ENCODE measurements at regions not wholly inside any gene's neighbourhood (a gene's known extent, or its start where the extent isn't known, plus 50 kb on each side); places are given as distances from the start of the nearest gene placed in this dataset.

- Histone ChIP-seq H3K4me1 (peaks cover 4 to 5% of the 10 kb centered on the region in 2 donors), H3K27ac (no peak overlapping the region), H3K36me3 (no peaks in the 10 kb centered on the region), H3K9me3 (no peaks in the 10 kb centered on the region), H3K4me3 (no peak overlapping the region), H3K27me3 (peaks cover 47 to 68% (median 60%) of the 10 kb centered on the region in 3 donors)
- ATAC-seq (no peak), DNase-seq (no peak)
- in situ Hi-C loops (cut with MboI; ENCODE audit: low sequenced_read_pairs in 4 of 4): no loop called here
- TF ChIP-seq POLR2A (IDR thresholded peaks at IDR 0.05) (no peak), CTCF (IDR thresholded peaks at IDR 0.05 in 4 of 5, conservative IDR thresholded peaks at IDR 0.05 in 1 of 5) (no peak)
- intact Hi-C loops (cut with DNase I; ENCODE audit: low total_unique reads): no loop called here
Measured at GRCh38 chr5:73378765-73379164, 69.8 kb downstream of the FOXD1 start.

- no peaks in the 10 kb centered on the region for H3K9me3 ChIP-seq
- H3K4me3 ChIP-seq: no peak overlapping the region
- peaks cover 4 to 5% of the 10 kb centered on the region in 2 donors for H3K4me1 ChIP-seq
- in situ Hi-C loops (cut with MboI; ENCODE audit: low sequenced_read_pairs in 4 of 4): no loop called here
- ATAC-seq: no peak
- H3K27me3 ChIP-seq: peaks cover 43 to 61% (median 53%) of the 10 kb centered on the region in 3 donors
- intact Hi-C loops (cut with DNase I; ENCODE audit: low total_unique reads): no loop called here
- no peak for DNase-seq
- H3K36me3 ChIP-seq: no peaks in the 10 kb centered on the region
- TF ChIP-seq CTCF (IDR thresholded peaks at IDR 0.05 in 4 of 5, conservative IDR thresholded peaks at IDR 0.05 in 1 of 5): no peak
- no peak for TF ChIP-seq POLR2A (IDR thresholded peaks at IDR 0.05)
- no peak overlapping the region for H3K27ac ChIP-seq
Measured at GRCh38 chr5:73378070-73378469, 70.5 kb downstream of the FOXD1 start.

- Histone ChIP-seq H3K4me3 (no peak overlapping the region), H3K27me3 (peaks cover 29 to 48% (median 39%) of the 10 kb centered on the region in 3 donors), H3K4me1 (peaks cover 0 to 4% of the 10 kb centered on the region in 2 donors), H3K27ac (no peak overlapping the region), H3K9me3 (no peaks in the 10 kb centered on the region), H3K36me3 (no peaks in the 10 kb centered on the region)
- in situ Hi-C loops (cut with MboI; ENCODE audit: low sequenced_read_pairs in 4 of 4) (no loop called here), intact Hi-C loops (cut with DNase I; ENCODE audit: low total_unique reads) (no loop called here)
- ATAC-seq (no peak), DNase-seq (no peak)
- TF ChIP-seq CTCF (IDR thresholded peaks at IDR 0.05 in 4 of 5, conservative IDR thresholded peaks at IDR 0.05 in 1 of 5) (no peak), POLR2A (IDR thresholded peaks at IDR 0.05) (no peak)
Measured at GRCh38 chr5:73376618-73377170, 71.9 kb downstream of the FOXD1 start.

- H3K4me1 ChIP-seq: no peaks in the 10 kb centered on the region
- no peaks in the 10 kb centered on the region for H3K9me3 ChIP-seq
- DNase-seq: no peak
- H3K36me3 ChIP-seq: no peaks in the 10 kb centered on the region
- H3K4me3 ChIP-seq: no peak overlapping the region
- H3K27me3 ChIP-seq: peaks cover 22 to 46% (median 32%) of the 10 kb centered on the region in 3 donors
- ATAC-seq: no peak
- TF ChIP-seq CTCF (IDR thresholded peaks at IDR 0.05 in 4 of 5, conservative IDR thresholded peaks at IDR 0.05 in 1 of 5) (no peak), POLR2A (IDR thresholded peaks at IDR 0.05) (no peak)
- in situ Hi-C loops (cut with MboI; ENCODE audit: low sequenced_read_pairs in 4 of 4) (no loop called here), intact Hi-C loops (cut with DNase I; ENCODE audit: low total_unique reads) (no loop called here)
- H3K27ac ChIP-seq: no peak overlapping the region
Measured at GRCh38 chr5:73375949-73376348, 72.6 kb downstream of the FOXD1 start.

GRCh38 chr5:73375191-73375545, 73.4 kb downstream of the FOXD1 start:
- H3K27ac ChIP-seq: no peak overlapping the region
- no peaks in the 10 kb centered on the region for H3K36me3 ChIP-seq
- no peak for ATAC-seq
- TF ChIP-seq POLR2A (IDR thresholded peaks at IDR 0.05) (no peak), CTCF (IDR thresholded peaks at IDR 0.05 in 4 of 5, conservative IDR thresholded peaks at IDR 0.05 in 1 of 5) (no peak)
- DNase-seq: no peak
- H3K4me3 ChIP-seq: no peak overlapping the region
- H3K9me3 ChIP-seq: no peaks in the 10 kb centered on the region
- H3K4me1 ChIP-seq: no peaks in the 10 kb centered on the region
- in situ Hi-C loops (cut with MboI; ENCODE audit: low sequenced_read_pairs in 4 of 4) (no loop called here), intact Hi-C loops (cut with DNase I; ENCODE audit: low total_unique reads) (no loop called here)
- peaks cover 14 to 42% (median 24%) of the 10 kb centered on the region in 3 donors for H3K27me3 ChIP-seq

Data from gastrocnemius medialis (tissue), 4 donors.